ENCODE measurements at regions not wholly inside any gene's neighbourhood (a gene's known extent, or its start where the extent isn't known, plus 50 kb on each side); places are given as distances from the start of the nearest gene placed in this dataset.

GRCh38 chrX:110430293-110431076, 71.8 kb downstream of the RTL9 start:
- no peak for DNase-seq (ENCODE audit: low read depth in 3 of 3, low spot score in 1 of 3)

- no peak for DNase-seq (ENCODE audit: low read depth in 3 of 3, low spot score in 1 of 3)
These were observed 73.7 kb downstream of the RTL9 start for GRCh38 chrX:110432091-110432905.

GRCh38 chrX:110432906-110433215, 74.2 kb downstream of the RTL9 start:
- no peak for DNase-seq (ENCODE audit: low read depth in 3 of 3, low spot score in 1 of 3)

DNA sequence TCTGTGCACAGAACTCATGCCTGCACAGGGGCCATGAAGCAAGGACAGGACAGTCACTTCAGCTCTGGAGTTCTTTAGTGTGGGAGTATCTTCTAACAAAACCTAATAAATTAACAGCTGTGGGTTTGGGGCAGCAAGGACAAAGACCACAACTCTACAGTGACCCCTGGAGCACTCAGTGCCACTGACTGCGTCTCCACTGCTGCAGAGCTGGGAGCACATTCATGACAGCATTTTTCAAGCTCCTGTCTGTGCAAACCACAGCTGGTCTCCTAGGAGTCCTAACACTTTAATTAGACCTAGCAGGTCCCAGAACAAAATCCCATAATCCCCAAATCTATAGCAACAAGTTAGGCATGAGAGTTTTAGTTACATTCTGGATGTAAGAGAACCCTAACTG, 76.5 kb downstream of the RTL9 start:
- no peak for DNase-seq (ENCODE audit: low read depth in 3 of 3, low spot score in 1 of 3)

- DNase-seq (ENCODE audit: low read depth in 3 of 3, low spot score in 1 of 3): no peak
These were observed 77.9 kb downstream of the RTL9 start for GRCh38 chrX:110436523-110436922.

DNA sequence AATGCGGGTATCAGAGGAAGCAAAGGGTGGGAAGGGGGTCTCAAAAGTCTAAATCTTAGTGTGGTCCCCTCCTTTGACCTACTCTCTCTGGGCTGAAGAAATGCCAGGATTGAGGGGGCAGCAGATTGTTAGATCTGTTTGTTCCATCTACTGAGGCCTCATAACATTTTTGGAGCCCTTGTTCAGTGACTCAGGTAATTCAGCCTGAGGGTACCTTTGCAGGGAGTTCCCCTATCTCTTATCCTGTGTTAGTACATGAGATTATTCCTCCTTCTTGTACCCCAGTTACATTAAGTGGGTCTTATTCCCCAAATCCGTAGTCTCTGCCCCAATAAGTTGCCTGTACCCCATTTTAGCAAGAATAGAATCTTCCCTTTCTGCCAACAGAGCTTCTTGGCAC, 79.0 kb downstream of the RTL9 start:
- no peak for DNase-seq (ENCODE audit: low read depth in 3 of 3, low spot score in 1 of 3)

DNA sequence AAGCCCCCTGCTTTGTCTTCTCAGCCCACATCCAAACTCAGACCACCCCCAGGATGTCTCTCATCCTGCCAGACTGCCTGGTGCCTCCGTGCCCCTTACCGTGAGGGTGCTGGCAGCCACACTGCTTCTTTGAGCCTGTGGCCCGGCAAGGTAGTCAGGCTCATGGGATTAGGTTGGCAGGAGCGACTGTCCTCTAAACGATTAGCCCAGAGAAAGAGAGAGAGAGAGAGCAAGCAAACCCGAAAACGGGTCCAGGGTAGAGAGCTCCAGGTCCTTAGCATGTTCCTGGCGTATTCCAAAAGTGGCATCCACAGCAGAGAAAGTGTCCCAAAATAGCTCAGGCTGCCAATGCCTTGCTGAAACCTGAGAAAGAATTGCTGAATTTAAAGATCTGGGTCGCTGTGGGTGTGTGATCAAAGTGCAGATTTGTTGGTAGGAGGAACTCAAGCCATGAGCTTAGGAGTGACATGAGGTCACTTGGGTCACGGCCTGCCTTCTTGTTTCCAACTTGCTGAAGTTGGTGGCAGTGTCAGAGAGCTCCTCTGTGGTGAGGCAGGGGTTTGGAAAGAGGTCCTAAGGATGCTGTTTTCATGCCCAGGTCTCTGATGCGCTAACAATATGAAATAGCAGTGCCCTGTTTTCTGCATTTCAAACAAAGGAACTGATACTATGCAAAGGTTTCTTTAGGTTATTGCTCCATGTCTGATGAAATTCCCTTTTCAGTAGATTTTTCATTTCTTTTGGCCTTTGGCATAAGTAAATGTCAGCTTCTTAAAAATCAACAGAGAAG, 81.6 kb downstream of the RTL9 start:
- no peak for DNase-seq (ENCODE audit: low read depth in 3 of 3, low spot score in 1 of 3)

DNA sequence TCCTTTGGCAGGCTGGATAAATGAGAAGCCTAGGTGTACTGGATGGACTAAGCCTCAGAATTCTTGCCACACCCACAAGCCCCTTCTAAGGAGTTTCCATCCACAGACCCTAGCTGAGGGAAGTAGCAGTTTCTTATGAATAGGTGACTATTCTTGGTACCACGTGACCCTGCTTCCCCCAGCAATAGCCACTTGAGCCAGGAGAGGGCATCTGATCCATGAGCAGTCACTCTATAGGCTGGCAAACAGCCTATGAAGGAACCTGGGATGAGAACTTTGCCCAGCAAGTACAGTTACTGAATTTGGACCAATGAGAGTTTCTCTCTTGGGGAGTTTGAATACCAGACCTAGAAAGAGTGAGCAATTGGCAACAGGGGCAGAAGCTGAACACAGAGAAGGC, 84.0 kb downstream of the RTL9 start:
- DNase-seq (ENCODE audit: low read depth in 3 of 3, low spot score in 1 of 3): no peak

DNA sequence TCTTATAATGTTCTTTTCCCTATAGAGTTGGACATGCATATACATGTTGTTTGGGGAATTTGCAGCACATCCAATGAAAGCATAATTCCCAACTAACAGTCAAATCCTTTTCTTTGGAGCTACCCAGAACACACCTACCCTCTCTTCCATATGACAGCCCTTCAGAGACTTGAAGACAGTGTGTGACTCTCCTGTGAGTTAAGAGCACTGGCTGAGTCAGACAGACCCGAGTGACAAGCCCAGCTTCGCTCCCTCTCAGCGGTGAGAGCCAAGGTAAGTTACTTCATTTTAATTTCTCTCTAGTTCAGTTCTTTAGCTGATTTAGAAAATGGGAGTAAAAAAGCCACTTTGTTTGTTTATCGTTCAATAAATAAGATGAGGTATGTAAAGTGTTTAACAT, 86.3 kb downstream of the RTL9 start:
- no peak for DNase-seq (ENCODE audit: low read depth in 3 of 3, low spot score in 1 of 3)

DNA sequence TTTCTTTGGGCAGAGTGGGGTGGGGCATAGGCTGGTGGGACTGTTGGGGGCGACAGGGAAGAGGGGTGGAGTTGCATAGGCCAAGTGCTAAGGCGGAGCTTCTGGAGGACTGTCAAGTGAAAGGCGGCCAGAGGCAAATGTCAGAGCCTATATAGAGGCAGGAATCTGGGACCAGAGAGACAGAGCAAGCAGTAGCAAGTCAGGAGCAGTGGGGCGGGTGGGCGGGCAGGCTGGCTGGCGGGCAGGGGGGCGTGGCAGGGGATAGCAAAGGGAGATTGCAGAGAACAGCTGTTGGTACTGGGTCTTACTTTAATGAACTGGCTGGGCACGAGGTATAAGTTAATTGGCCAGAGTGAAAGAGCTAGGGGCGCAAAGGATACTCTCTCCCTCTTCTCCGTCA, 89.8 kb downstream of the RTL9 start:
- DNase-seq (ENCODE audit: low read depth in 3 of 3, low spot score in 1 of 3): no peak

DNA sequence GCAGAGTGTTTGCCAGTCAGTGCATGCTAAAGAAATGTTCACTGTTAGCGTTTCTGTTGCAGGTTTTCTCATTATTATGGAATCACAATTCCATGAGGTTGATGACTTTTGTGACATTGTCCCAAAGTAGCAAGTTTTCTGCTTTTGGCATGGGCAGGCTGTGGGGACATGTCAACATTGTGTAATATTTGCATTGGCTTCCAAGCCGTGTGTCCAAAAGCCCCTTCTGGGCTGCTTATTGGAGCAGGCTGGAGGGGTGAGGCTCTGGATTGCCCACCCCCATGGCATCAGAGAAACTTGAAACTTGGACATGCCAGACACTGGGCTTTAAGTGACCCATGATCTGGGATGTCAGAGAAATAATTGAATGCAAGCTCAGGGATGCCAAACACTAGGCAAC, 90.7 kb downstream of the RTL9 start:
- DNase-seq (ENCODE audit: low read depth in 3 of 3, low spot score in 1 of 3): no peak

GRCh38 chrX:110450050-110450449, 91.4 kb downstream of the RTL9 start:
- DNase-seq (ENCODE audit: low read depth in 3 of 3, low spot score in 1 of 3): peak; percentile 2 to 19 (median 5)

GRCh38 chrX:110454336-110454735, 95.7 kb downstream of the RTL9 start:
- DNase-seq (ENCODE audit: low read depth in 3 of 3, low spot score in 1 of 3): no peak

GRCh38 chrX:110462957-110463356, 104.3 kb downstream of the RTL9 start:
- no peak for DNase-seq (ENCODE audit: low read depth in 3 of 3, low spot score in 1 of 3)

DNA sequence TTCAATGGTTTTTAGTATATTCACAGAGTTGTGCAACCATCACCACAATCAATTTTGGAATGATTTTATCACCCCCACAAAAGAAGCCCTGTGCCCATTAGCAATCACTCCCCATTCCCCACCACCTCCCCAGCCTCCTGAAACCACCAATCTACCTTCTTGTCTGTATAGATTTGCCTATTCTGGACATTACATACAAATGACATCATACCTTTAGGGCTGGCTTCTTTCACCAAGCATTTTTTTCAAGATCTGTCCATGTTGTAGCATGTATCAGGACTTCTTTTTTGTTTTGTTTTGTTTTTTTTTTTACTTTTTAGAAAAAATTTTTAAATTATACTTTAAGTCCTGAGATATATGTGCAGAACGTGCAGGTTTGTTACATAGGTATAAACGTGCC, 108.1 kb downstream of the RTL9 start:
- DNase-seq (ENCODE audit: low read depth in 3 of 3, low spot score in 1 of 3): no peak

GRCh38 chrX:110472265-110472664, 113.6 kb downstream of the RTL9 start:
- no peak for DNase-seq (ENCODE audit: low read depth in 3 of 3, low spot score in 1 of 3)

GRCh38 chrX:110477593-110478228, 119.1 kb downstream of the RTL9 start:
- DNase-seq (ENCODE audit: low read depth in 3 of 3, low spot score in 1 of 3): no peak

GRCh38 chrX:110491846-110492620, 133.4 kb downstream of the RTL9 start:
- no peak for DNase-seq (ENCODE audit: low read depth in 3 of 3, low spot score in 1 of 3)

DNA sequence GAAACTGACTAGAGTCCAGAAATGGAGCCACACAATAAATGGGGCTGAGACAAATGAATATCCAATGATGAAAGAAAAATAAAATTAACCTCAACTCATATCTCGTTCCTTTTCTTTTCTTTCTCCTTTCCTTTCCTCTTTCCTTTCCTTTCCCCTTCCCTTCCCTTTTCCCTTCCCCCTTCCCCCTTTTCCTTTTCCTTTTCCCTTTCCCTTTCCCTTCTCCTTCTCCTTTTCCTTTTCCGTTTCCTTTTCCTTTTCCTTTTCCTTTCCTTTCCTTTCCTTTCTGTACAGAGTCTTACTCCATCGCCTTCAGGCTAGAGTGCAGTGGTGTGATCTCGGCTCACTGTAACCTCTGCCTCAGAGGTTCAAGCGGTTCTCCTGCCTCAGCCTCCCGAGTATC, 146.3 kb downstream of the RTL9 start:
- DNase-seq (ENCODE audit: low read depth in 3 of 3, low spot score in 1 of 3): no peak

GRCh38 chrX:110509755-110510532, 151.3 kb downstream of the RTL9 start:
- DNase-seq (ENCODE audit: low read depth in 3 of 3, low spot score in 1 of 3): no peak
